ENCODE measurements at regions not wholly inside any gene's neighbourhood (a gene's known extent, or its start where the extent isn't known, plus 50 kb on each side); places are given as distances from the start of the nearest gene placed in this dataset.
"Not testable (repeated sequence)": the region's sequence is repeated elsewhere in the genome, so short reads cannot be mapped to it uniquely, and the experiment has no call there.

DNA sequence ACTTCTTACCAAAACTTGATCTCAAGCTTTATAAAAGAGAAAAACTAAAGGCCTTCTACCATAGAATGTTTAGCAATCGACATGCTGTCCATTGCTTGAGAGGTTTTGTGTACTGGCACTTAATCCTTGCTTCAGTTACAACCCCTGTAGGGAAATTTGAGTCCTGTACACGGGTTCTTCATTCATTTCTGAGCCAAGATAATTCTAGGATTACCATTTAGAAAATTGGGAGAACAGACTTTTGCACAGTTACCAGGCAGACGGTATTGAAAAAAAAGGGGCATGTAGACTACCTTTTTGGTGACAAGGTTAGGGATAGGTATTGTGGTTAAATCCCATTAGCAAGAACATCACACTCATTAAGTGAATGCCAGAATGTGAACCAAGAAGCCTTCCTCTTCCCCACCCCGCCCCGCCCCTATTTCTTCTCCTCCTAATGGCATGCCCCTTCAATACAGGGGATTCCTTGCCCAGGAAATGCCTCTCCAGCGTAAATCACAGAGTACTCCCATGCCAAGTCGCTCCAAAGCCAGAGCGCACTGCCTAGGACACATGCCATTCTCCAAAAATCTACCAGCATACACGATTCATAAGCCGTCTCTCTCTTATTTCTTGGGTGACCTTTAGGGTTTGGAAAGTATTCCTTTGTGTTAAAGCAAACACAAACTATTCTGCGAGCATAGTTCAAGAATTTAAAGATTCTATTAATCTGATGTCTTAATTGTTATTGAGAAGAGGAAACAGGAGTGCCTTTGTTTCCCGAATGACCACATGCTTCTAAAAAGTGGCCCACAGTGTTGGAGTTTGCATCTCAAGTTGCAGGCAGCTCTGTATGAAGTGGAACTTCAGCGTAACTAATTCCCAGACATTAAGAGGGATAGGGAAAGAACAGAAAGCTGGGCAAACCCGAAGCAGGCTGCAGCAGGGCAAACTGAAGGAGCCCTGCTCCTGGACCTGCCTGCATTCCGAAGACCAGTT is 164.0 kb upstream of the NR2F2 start:
- Histone ChIP-seq H3K9ac (ENCODE audit: insufficient read depth, low read depth, low read length) (no peak overlapping the region), H3K79me2 (ENCODE audit: insufficient read depth, low read length) (no peaks in the 10 kb centered on the region), H3K9me3 (ENCODE audit: low read length) (no peaks in the 10 kb centered on the region), H3K4me1 (ENCODE audit: insufficient read depth, low read length) (peaks cover 37% of the 10 kb centered on the region), H4K20me1 (ENCODE audit: insufficient read depth, low read length) (no peaks in the 10 kb centered on the region), H3K4me3 (replicated peaks in 1 of 3; ENCODE audit: insufficient read depth in 1 of 3, low read depth in 2 of 3, low read length in 3 of 3) (no peak overlapping the region), H3K4me2 (ENCODE audit: low read depth, low read length) (no peak overlapping the region), H2AFZ (ENCODE audit: low read length) (no peak overlapping the region), H3K27ac (ENCODE audit: extremely low read length, insufficient read depth, low read length) (no peak overlapping the region), H3K36me3 (replicated peaks in 1 of 2; ENCODE audit: control insufficient read depth in 1 of 2, insufficient read depth in 2 of 2, low read length in 2 of 2) (no peaks in the 10 kb centered on the region), H3K27me3 (ENCODE audit: control insufficient read depth in 1 of 2, insufficient read depth in 2 of 2, low read length in 2 of 2) (no peaks in the 10 kb centered on the region)
- ATAC-seq (no peak), DNase-seq (ENCODE audit: low spot score) (no peak), FAIRE-seq (no peak)
- BruUV-seq (replicated peaks), result no TSS peak
- TF ChIP-seq ZNF777 (CRISPR knock-in tag; IDR thresholded peaks at IDR 0.05) (no peak), EP300 (IDR thresholded peaks at IDR 0.05; ENCODE audit: low read depth in 2 of 2, low read length in 2 of 2) (no peak), EP300 (CRISPR knock-in tag; IDR thresholded peaks at IDR 0.05; ENCODE audit: borderline replicate concordance) (no peak), ZNF570 (CRISPR knock-in tag; IDR thresholded peaks at IDR 0.05; ENCODE audit: borderline replicate concordance) (no peak), HNRNPLL (IDR thresholded peaks at IDR 0.05; ENCODE audit: low read depth, low read length, poor library complexity, severe bottlenecking) (no peak), MAFK (conservative IDR thresholded peaks at IDR 0.05 in 1 of 2, IDR thresholded peaks at IDR 0.05 in 1 of 2; ENCODE audit: low read length in 2 of 2) (no peak)
- TF ChIP-seq, protein P1, sequence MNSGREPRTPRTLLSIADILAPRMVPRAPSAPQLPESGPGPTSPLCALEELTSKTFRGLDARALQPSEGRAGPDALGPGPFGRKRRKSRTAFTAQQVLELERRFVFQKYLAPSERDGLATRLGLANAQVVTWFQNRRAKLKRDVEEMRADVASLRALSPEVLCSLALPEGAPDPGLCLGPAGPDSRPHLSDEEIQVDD (CRISPR knock-in tag; IDR thresholded peaks at IDR 0.05; ENCODE audit: borderline replicate concordance), result no peak
- ChIA-PET CTCF (ENCODE audit: low intra/inter-chr PET ratio, low total read pairs) (no interaction called here), POLR2A (no interaction called here)
- in situ Hi-C loops (cut with HindIII; ENCODE audit: extremely low pct_ligation_motif_present, low pct_unique_long_range_greater_than_20kb) (no loop called here), intact Hi-C loops (cut with micrococcal nuclease; ENCODE audit: unreplicated experiment) (no loop called here)
- WGBS (ENCODE audit: low lambda C conversion rate), result 78% methylated on average over 15 of the region's 15 CpGs

DNA sequence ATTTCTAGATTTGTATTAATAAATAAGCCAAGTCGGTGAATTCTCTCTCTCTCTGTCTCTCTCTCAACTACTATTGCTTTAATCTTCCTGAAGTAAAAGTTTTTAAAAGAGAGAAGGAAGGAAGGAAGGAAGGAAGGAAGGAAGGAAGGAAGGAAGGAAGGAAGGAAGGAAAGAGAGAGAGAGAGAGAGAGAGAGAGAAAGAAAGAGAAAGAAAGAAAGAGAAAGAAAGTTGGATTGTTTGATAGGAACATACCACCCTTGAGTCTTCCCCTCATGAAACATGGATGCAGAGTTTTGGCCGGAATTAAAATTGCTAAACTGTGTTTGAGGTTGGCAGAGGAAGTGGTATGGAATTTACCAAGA is 159.9 kb upstream of the NR2F2 start:
- CTCF ChIA-PET (ENCODE audit: low intra/inter-chr PET ratio, low total read pairs), result not testable (repeated sequence)
- intact Hi-C loops (cut with micrococcal nuclease; ENCODE audit: unreplicated experiment), result loop anchor here (2.0 to 5.0 kb wide), 2 partner anchors 48 to 156 kb away; no protein-coding TSS in a partner anchor

More for the DNA sequence above, 159.9 kb upstream of the NR2F2 start:
- peaks cover 43% of the 10 kb centered on the region for H3K4me1 ChIP-seq (ENCODE audit: insufficient read depth, low read length)
- peak overlapping the region; percentile 86 for H3K27ac ChIP-seq (ENCODE audit: extremely low read length, insufficient read depth, low read length)
- H3K4me3 ChIP-seq (replicated peaks in 1 of 3; ENCODE audit: insufficient read depth in 1 of 3, low read depth in 2 of 3, low read length in 3 of 3), result peak overlapping the region; percentile 27 to 54 (median 52); a peak in 5 of 6 replicates
- WGBS (ENCODE audit: low lambda C conversion rate), result 46% methylated on average over 2 of the region's 2 CpGs
- DNase-seq (ENCODE audit: low spot score); H3K27me3 ChIP-seq (ENCODE audit: control insufficient read depth in 1 of 2, insufficient read depth in 2 of 2, low read length in 2 of 2); FAIRE-seq; H3K9me3 ChIP-seq (ENCODE audit: low read length); H3K79me2 ChIP-seq (ENCODE audit: insufficient read depth, low read length); H2AFZ ChIP-seq (ENCODE audit: low read length); ATAC-seq; H4K20me1 ChIP-seq (ENCODE audit: insufficient read depth, low read length); BruUV-seq (replicated peaks); H3K36me3 ChIP-seq (replicated peaks in 1 of 2; ENCODE audit: control insufficient read depth in 1 of 2, insufficient read depth in 2 of 2, low read length in 2 of 2): not testable (repeated sequence)
- peak overlapping the region; percentile 83 for H3K4me2 ChIP-seq (ENCODE audit: low read depth, low read length)
- POLR2A ChIA-PET, result interaction anchor here (1.3 to 2.1 kb wide), 4 partner anchors 13 to 167 kb away, joined by 4 to 21 read pairs (median 5); no protein-coding TSS in a partner anchor
- peak overlapping the region; percentile 48 for H3K9ac ChIP-seq (ENCODE audit: insufficient read depth, low read depth, low read length)
- in situ Hi-C loops (cut with HindIII; ENCODE audit: extremely low pct_ligation_motif_present, low pct_unique_long_range_greater_than_20kb), result loop anchor here (5.0 to 10.0 kb wide), 2 partner anchors 92 to 164 kb away; partner anchors contain the start of gene NR2F2
